PC-3 (cell line): ENCODE measurements at regions not wholly inside any gene's neighbourhood (a gene's known extent, or its start where the extent isn't known, plus 50 kb on each side); places are given as distances from the start of the nearest gene placed in this dataset.

ENCODE experiments used
- ATAC-seq: fragments of 200-7000 bp; cut with Tn5 transposase; 2 replicates; pipeline ENCODE4 v1.9.1; 2020; ENCODE audit warnings: mild to moderate bottlenecking, moderate library complexity
- BruUV-seq: library from RNA; stranded (reverse); fragments of 400-500 nt; replicated peaks from 2 replicates; lab custom pipeline; 2021; lab: Mats Ljungman, UMichigan
- CTCF ChIA-PET: fragments of 300-600 bp; sonication (Branson Sonifier 250); formaldehyde crosslinking; loops from one replicate; lab custom pipeline; 2022; ENCODE audit warnings: antibody characterized with exemption; lab: Charles Lee
- POLR2A ChIA-PET: fragments of 300-600 bp; sonication (Branson Sonifier 250); formaldehyde crosslinking; loops from one replicate; lab custom pipeline; 2022; ENCODE audit warnings: antibody characterized with exemption; ENCODE audit not compliant: unreplicated experiment; lab: Charles Lee
- DNase-seq: peaks from one replicate; pipeline ENCODE4 v3.0.0-alpha.2; 2015
- H2AFZ ChIP-seq: fragments of 300-600 bp; sonication (generic); 2 replicates; pipeline ENCODE4 v1.6.0; 2016; ENCODE audit warnings: antibody characterized with exemption, low read length
- H3F3A ChIP-seq: fragments of 300-600 bp; sonication (generic); one replicate; pipeline ENCODE4 v1.6.0; 2017; ENCODE audit warnings: antibody characterized with exemption, low read length, control low read depth, mild to moderate bottlenecking; ENCODE audit not compliant: unreplicated experiment
- H3K27ac ChIP-seq: fragments of 300-600 bp; sonication (generic); 2 replicates; pipeline ENCODE4 v1.5.1; 2016; ENCODE audit warnings: mild to moderate bottlenecking, low read length
- H3K27me3 ChIP-seq: fragments of 300-600 bp; sonication (generic); 2 replicates; pipeline ENCODE4 v1.6.1; 2016; ENCODE audit warnings: low read length, mixed read lengths
- H3K36me3 ChIP-seq: fragments of 300-600 bp; sonication (generic); 2 replicates; pipeline ENCODE4 v1.6.1; 2016; ENCODE audit warnings: low read depth, mixed run types, low read length, mixed read lengths
- H3K4me1 ChIP-seq: fragments of 300-600 bp; sonication (generic); 2 replicates; pipeline ENCODE4 v1.5.1; 2016; ENCODE audit warnings: low read length; ENCODE audit not compliant: insufficient read depth
- H3K4me2 ChIP-seq: fragments of 300-600 bp; sonication (generic); 2 replicates; pipeline ENCODE4 v1.6.0; 2016; ENCODE audit warnings: low read length
- H3K4me3 ChIP-seq: fragments of 300-600 bp; sonication (generic); 2 replicates; pipeline ENCODE4 v1.5.1; 2016; ENCODE audit warnings: mild to moderate bottlenecking, low read length, mixed read lengths
- H3K79me2 ChIP-seq: fragments of 300-600 bp; sonication (generic); 2 replicates; pipeline ENCODE4 v1.6.1; 2017; ENCODE audit warnings: low read length, mixed read lengths
- H3K9ac ChIP-seq: fragments of 300-600 bp; sonication (generic); 2 replicates; pipeline ENCODE4 v1.6.0; 2016; ENCODE audit warnings: mild to moderate bottlenecking, low read length
- H3K9me2 ChIP-seq: fragments of 300-600 bp; sonication (generic); replicated peaks from 2 replicates; pipeline ENCODE4 v1.6.1; 2016; ENCODE audit warnings: mixed run types, low read length, mixed read lengths
- H3K9me3 ChIP-seq: fragments of 300-600 bp; sonication (generic); 2 replicates; pipeline ENCODE4 v1.6.1; 2016; ENCODE audit warnings: low read length, mixed read lengths
- H4K20me1 ChIP-seq: fragments of 300-600 bp; sonication (generic); 2 replicates; pipeline ENCODE4 v1.6.1; 2016; ENCODE audit warnings: low read length, mixed read lengths
- CTCF ChIP-seq: fragments of 300-600 bp; sonication (generic); conservative IDR thresholded peaks from 2 replicates; pipeline ENCODE4 v1.5.1; 2017; ENCODE audit warnings: antibody characterized with exemption, low read depth, mild to moderate bottlenecking, low read length
- EZH2 ChIP-seq: fragments of 300-600 bp; sonication (generic); IDR thresholded peaks from one replicate; pipeline ENCODE4 v1.6.1; 2017; ENCODE audit warnings: antibody characterized with exemption, mild to moderate bottlenecking, low read length; ENCODE audit not compliant: unreplicated experiment
- EZH2phosphoT487 ChIP-seq: fragments of 300-600 bp; sonication (generic); IDR thresholded peaks from 2 replicates; pipeline ENCODE4 v1.6.1; 2018; ENCODE audit warnings: mild to moderate bottlenecking, antibody characterized with exemption, low read length, borderline replicate concordance
- intact Hi-C: fragments of 100-400 bp; cut with micrococcal nuclease; formaldehyde crosslinking; loops from 2 replicates; pipeline ENCODE4 v1.9.0; 2023

GRCh38 chr5:174386846-174387245, 337.5 kb upstream of the MSX2 start:
- ChIA-PET POLR2A (no interaction called here), CTCF (interaction anchor here (0.6 kb wide), 1 partner anchor 8 kb away, joined by 3 read pairs; no protein-coding TSS in a partner anchor)
- Histone ChIP-seq H2AFZ (no peak overlapping the region), H3K9me2 (no peaks in the 10 kb centered on the region), H3K36me3 (no peaks in the 10 kb centered on the region), H3K4me1 (peaks cover 16% of the 10 kb centered on the region), H3K9me3 (no peaks in the 10 kb centered on the region), H3F3A (no peaks in the 10 kb centered on the region), H3K4me3 (no peak overlapping the region), H3K79me2 (no peaks in the 10 kb centered on the region), H3K4me2 (no peak overlapping the region), H3K27me3 (no peaks in the 10 kb centered on the region), H4K20me1 (no peaks in the 10 kb centered on the region), H3K27ac (no peak overlapping the region), H3K9ac (no peak overlapping the region)
- TF ChIP-seq EZH2 (no peak), CTCF (no peak), EZH2phosphoT487 (no peak)
- no peak for ATAC-seq
- no peak for DNase-seq
- BruUV-seq = no TSS peak
- intact Hi-C loops = no loop called here

- no peak overlapping the region for H3K27ac ChIP-seq
- TF ChIP-seq EZH2 = no peak
- TF ChIP-seq CTCF = no peak
- TF ChIP-seq EZH2phosphoT487 = no peak
- no peaks in the 10 kb centered on the region for H3K27me3 ChIP-seq
- no peaks in the 10 kb centered on the region for H3K9me3 ChIP-seq
- DNase-seq (no peak), ATAC-seq (no peak)
- H3K79me2 ChIP-seq = no peaks in the 10 kb centered on the region
- no peaks in the 10 kb centered on the region for H4K20me1 ChIP-seq
- H3K4me3 ChIP-seq = no peak overlapping the region
- H3K9ac ChIP-seq = no peak overlapping the region
- no peaks in the 10 kb centered on the region for H3K9me2 ChIP-seq
- H3K4me2 ChIP-seq = no peak overlapping the region
- no TSS peak for BruUV-seq
- intact Hi-C loops = no loop called here
- peaks cover 14% of the 10 kb centered on the region for H3K4me1 ChIP-seq
- no peaks in the 10 kb centered on the region for H3F3A ChIP-seq
- POLR2A ChIA-PET = no interaction called here
- H3K36me3 ChIP-seq = no peaks in the 10 kb centered on the region
- CTCF ChIA-PET = interaction anchor here (0.6 kb wide), 1 partner anchor 9 kb away, joined by 3 read pairs; no protein-coding TSS in a partner anchor
- no peak overlapping the region for H2AFZ ChIP-seq
Measured at GRCh38 chr5:174387448-174387847, 336.9 kb upstream of the MSX2 start.

- Histone ChIP-seq H3K9ac (no peak overlapping the region), H4K20me1 (no peaks in the 10 kb centered on the region), H3K27me3 (no peaks in the 10 kb centered on the region), H3K4me3 (no peak overlapping the region), H3K79me2 (no peaks in the 10 kb centered on the region), H3K9me2 (no peaks in the 10 kb centered on the region), H3K4me2 (no peak overlapping the region), H2AFZ (no peak overlapping the region), H3F3A (no peaks in the 10 kb centered on the region), H3K36me3 (no peaks in the 10 kb centered on the region), H3K27ac (no peak overlapping the region), H3K9me3 (no peaks in the 10 kb centered on the region), H3K4me1 (no peaks in the 10 kb centered on the region)
- BruUV-seq = no TSS peak
- POLR2A ChIA-PET = no interaction called here
- ATAC-seq (no peak), DNase-seq (no peak)
- TF ChIP-seq CTCF (no peak), EZH2phosphoT487 (no peak), EZH2 (no peak)
- intact Hi-C loops = no loop called here
- CTCF ChIA-PET = no interaction called here
Measured at GRCh38 chr5:174392892-174393291, 331.5 kb upstream of the MSX2 start.
